WERI-Rb-1 (cell line): ENCODE measurements at regions not wholly inside any gene's neighbourhood (a gene's known extent, or its start where the extent isn't known, plus 50 kb on each side); places are given as distances from the start of the nearest gene placed in this dataset.

Source experiments
- DNase-seq: peaks from one replicate; pipeline ENCODE4 v3.0.0-alpha.2; 2020
- H3K27ac ChIP-seq: fragments of 250-450 bp; sonication (Bioruptor Pico); 2 replicates; pipeline ENCODE4 v1.5.1; 2020; ENCODE audit warnings: mild to moderate bottlenecking, moderate library complexity
- H3K27me3 ChIP-seq: fragments of 250-450 bp; sonication (Bioruptor Pico); 2 replicates; pipeline ENCODE4 v1.5.1; 2021; ENCODE audit warnings: mild to moderate bottlenecking, low read depth, moderate library complexity; ENCODE audit not compliant: insufficient read depth, severe bottlenecking
- H3K36me3 ChIP-seq: fragments of 250-450 bp; sonication (Bioruptor Pico); 2 replicates; pipeline ENCODE4 v1.5.1; 2020; ENCODE audit warnings: mild to moderate bottlenecking, moderate library complexity
- H3K4me3 ChIP-seq: 2 replicates; pipeline ENCODE4 v1.5.1; 2011; ENCODE audit warnings: low read depth, mild to moderate bottlenecking, control low read depth, low read length
- H3K9me3 ChIP-seq: fragments of 250-450 bp; sonication (Bioruptor Pico); 2 replicates; pipeline ENCODE4 v1.5.1; 2021; ENCODE audit warnings: mild to moderate bottlenecking, moderate library complexity; ENCODE audit not compliant: severe bottlenecking
- CTCF ChIP-seq: IDR thresholded peaks from 2 replicates; pipeline ENCODE4 v1.5.1; 2011; ENCODE audit warnings: low read depth, mild to moderate bottlenecking, control low read depth, inconsistent platforms, low read length

GRCh38 chr3:154023148-154023547 is 98.0 kb upstream of the ARHGEF26 start:
- TF ChIP-seq CTCF: no peak
- no peak for DNase-seq
- H3K27ac ChIP-seq: no peak overlapping the region
- no peaks in the 10 kb centered on the region for H3K9me3 ChIP-seq
- no peaks in the 10 kb centered on the region for H3K27me3 ChIP-seq
- no peaks in the 10 kb centered on the region for H3K36me3 ChIP-seq
- no peak overlapping the region for H3K4me3 ChIP-seq

GRCh38 chr3:154025007-154025406 is 96.2 kb upstream of the ARHGEF26 start:
- H3K27me3 ChIP-seq: no peaks in the 10 kb centered on the region
- DNase-seq: no peak
- H3K4me3 ChIP-seq: no peak overlapping the region
- H3K9me3 ChIP-seq: no peaks in the 10 kb centered on the region
- no peak for TF ChIP-seq CTCF
- no peak overlapping the region for H3K27ac ChIP-seq
- no peaks in the 10 kb centered on the region for H3K36me3 ChIP-seq

DNA sequence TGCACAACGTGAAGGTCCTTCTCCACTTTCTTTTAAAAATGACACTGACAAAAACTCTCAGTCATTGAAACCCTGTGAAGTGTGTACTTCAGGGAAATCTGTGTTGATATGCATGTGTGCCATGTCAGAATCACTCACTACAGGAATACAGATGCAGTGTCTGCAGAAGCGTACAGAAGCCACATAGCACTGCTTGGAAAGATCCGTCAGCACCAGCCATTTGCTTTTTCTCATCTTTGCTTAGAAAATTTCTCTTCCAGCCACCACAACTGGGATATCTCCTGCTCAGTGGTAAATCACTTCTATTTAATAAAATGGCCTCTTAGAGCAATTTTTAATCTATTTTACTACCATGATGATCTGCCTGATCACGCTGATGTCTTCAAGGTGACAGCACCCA is 91.3 kb upstream of the ARHGEF26 start:
- Histone ChIP-seq H3K27ac (no peak overlapping the region), H3K9me3 (no peaks in the 10 kb centered on the region), H3K36me3 (no peaks in the 10 kb centered on the region), H3K27me3 (no peaks in the 10 kb centered on the region), H3K4me3 (no peak overlapping the region)
- no peak for DNase-seq
- TF ChIP-seq CTCF: no peak

- H3K4me3 ChIP-seq: no peak overlapping the region
- DNase-seq: no peak
- no peak for TF ChIP-seq CTCF
- H3K36me3 ChIP-seq: no peaks in the 10 kb centered on the region
- H3K27me3 ChIP-seq: no peaks in the 10 kb centered on the region
- no peak overlapping the region for H3K27ac ChIP-seq
- H3K9me3 ChIP-seq: no peaks in the 10 kb centered on the region
These were observed 86.3 kb upstream of the ARHGEF26 start for GRCh38 chr3:154034797-154035330.

DNA sequence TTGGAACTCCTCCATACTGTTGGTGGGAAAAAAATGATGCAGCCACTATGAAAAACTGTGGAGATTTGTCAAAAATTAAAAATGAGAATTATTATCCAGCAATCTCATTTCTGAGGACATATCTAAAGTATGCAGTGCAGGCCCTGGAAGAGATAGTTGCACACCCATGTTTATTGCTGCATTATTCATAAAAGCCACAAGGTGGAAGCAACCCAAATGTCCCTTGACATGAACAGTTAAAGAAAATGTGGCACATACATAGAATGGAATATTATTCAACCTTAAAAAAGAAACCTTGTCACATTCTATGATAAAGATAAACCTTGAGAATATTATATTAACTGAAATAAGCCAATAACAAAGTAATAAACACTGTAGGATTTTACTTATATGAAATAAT is 80.9 kb upstream of the ARHGEF26 start:
- Histone ChIP-seq H3K4me3 (no peak overlapping the region), H3K9me3 (no peaks in the 10 kb centered on the region), H3K27ac (no peak overlapping the region), H3K36me3 (no peaks in the 10 kb centered on the region), H3K27me3 (no peaks in the 10 kb centered on the region)
- DNase-seq: no peak
- TF ChIP-seq CTCF: peak; percentile 17; the same call in 1 of the 2 replicates

- no peak for TF ChIP-seq CTCF
- no peaks in the 10 kb centered on the region for H3K36me3 ChIP-seq
These were observed 76.5 kb upstream of the ARHGEF26 start for GRCh38 chr3:154044671-154045070.

More at GRCh38 chr3:154044671-154045070, 76.5 kb upstream of the ARHGEF26 start:
- H3K9me3 ChIP-seq: no peaks in the 10 kb centered on the region
- no peak overlapping the region for H3K4me3 ChIP-seq
- no peak overlapping the region for H3K27ac ChIP-seq
- no peak for DNase-seq
- no peaks in the 10 kb centered on the region for H3K27me3 ChIP-seq
